H1 (cell line): ENCODE measurements at regions not wholly inside any gene's neighbourhood (a gene's known extent, or its start where the extent isn't known, plus 50 kb on each side); places are given as distances from the start of the nearest gene placed in this dataset.

ENCODE experiments used
- CTCF ChIA-PET: fragments of 300-600 bp; sonication (Branson Sonifier 250); formaldehyde crosslinking; loops from one replicate; lab custom pipeline; 2021; ENCODE audit not compliant: partially characterized antibody; lab: Charles Lee
- POLR2A ChIA-PET: fragments of 300-600 bp; sonication (Branson Sonifier 250); formaldehyde crosslinking; loops from one replicate; lab custom pipeline; 2021; ENCODE audit warnings: inconsistent platforms; ENCODE audit not compliant: partially characterized antibody; lab: Charles Lee
- DNase-seq, 2 experiments: peaks; one replicate each; pipeline versions ENCODE4 v3.0.0 to v3.0.0-alpha.2; 2010 to 2022; ENCODE audit warnings: low spot score in 2 of 2, low read depth in 1 of 2, mixed read lengths in 1 of 2
- FAIRE-seq: peaks from 2 replicates; lab custom pipeline; 2011; peaks lifted over from hg19 to GRCh38; lab: Jason Lieb, UNC
- H2AFZ ChIP-seq: 2 replicates; pipeline ENCODE4 v1.8.1; 2012; ENCODE audit warnings: low read length, inconsistent platforms
- H2AK5ac ChIP-seq: 2 replicates; pipeline ENCODE4 v1.6.1; 2013; ENCODE audit warnings: low read depth, low read length
- H2BK120ac ChIP-seq: replicated peaks from 2 replicates; pipeline ENCODE3; 2013; ENCODE audit warnings: low read depth, low read length, inconsistent platforms
- H2BK12ac ChIP-seq: 2 replicates; pipeline ENCODE4 v1.6.1; 2013; ENCODE audit warnings: low read depth, low read length
- H2BK15ac ChIP-seq: 2 replicates; pipeline ENCODE4 v1.6.1; 2013; ENCODE audit warnings: low read length
- H2BK20ac ChIP-seq: 2 replicates; pipeline ENCODE4 v1.6.1; 2013; ENCODE audit warnings: low read length
- H2BK5ac ChIP-seq: 2 replicates; pipeline ENCODE4 v1.6.1; 2013; ENCODE audit warnings: low read depth, low read length
- H3K14ac ChIP-seq: 2 replicates; pipeline ENCODE4 v1.6.1; 2013; ENCODE audit warnings: inconsistent platforms; ENCODE audit not compliant: insufficient read length
- H3K18ac ChIP-seq: 2 replicates; pipeline ENCODE4 v1.6.1; 2013; ENCODE audit warnings: low read length; ENCODE audit errors: extremely low read depth
- H3K23ac ChIP-seq: 2 replicates; pipeline ENCODE4 v1.6.1; 2013; ENCODE audit warnings: inconsistent platforms; ENCODE audit not compliant: insufficient read length
- H3K23me2 ChIP-seq: 2 replicates; pipeline ENCODE4 v1.6.1; 2013; ENCODE audit warnings: low read depth, low read length
- H3K27ac ChIP-seq: 2 replicates; pipeline ENCODE4 v1.6.1; 2011; ENCODE audit warnings: low read depth, low read length, inconsistent platforms
- H3K27me3 ChIP-seq, 4 experiments: replicated peaks in 1 of 4; 1 replicate in 1 of 4; 2 replicates in 3 of 4; pipeline versions ENCODE4 v1.6.1 to v1.8.1; 2011 to 2013; ENCODE audit warnings: low read length in 3 of 4, mild to moderate bottlenecking in 3 of 4, inconsistent platforms in 2 of 4, mixed read lengths in 2 of 4, moderate library complexity in 1 of 4; ENCODE audit not compliant: control insufficient read depth in 3 of 4, insufficient read depth in 3 of 4; ENCODE audit errors: extremely low read depth in 1 of 4
- H3K36me3 ChIP-seq, 4 experiments: 2 replicates each; pipeline versions ENCODE4 v1.6.1 to v1.8.1; 2011 to 2013; ENCODE audit warnings: mild to moderate bottlenecking in 4 of 4, low read length in 3 of 4, moderate library complexity in 2 of 4, control low read depth in 1 of 4, inconsistent platforms in 1 of 4; ENCODE audit not compliant: insufficient read depth in 4 of 4, control insufficient read depth in 2 of 4
- H3K4ac ChIP-seq: replicated peaks from 2 replicates; pipeline ENCODE3; 2013; ENCODE audit warnings: low read length, low read depth, mixed read lengths, inconsistent platforms; ENCODE audit not compliant: insufficient read length
- H3K4me1 ChIP-seq, 4 experiments: replicated peaks in 1 of 4; 1 replicate in 1 of 4; 2 replicates in 3 of 4; pipeline versions ENCODE4 v1.6.1 to v1.8.1; 2011 to 2013; ENCODE audit warnings: low read length in 3 of 4, inconsistent platforms in 2 of 4, mixed read lengths in 1 of 4; ENCODE audit not compliant: insufficient read depth in 4 of 4, control insufficient read depth in 3 of 4
- H3K4me2 ChIP-seq, 2 experiments: 2 replicates each; pipeline versions ENCODE4 v1.6.1 to v1.8.1; 2011 to 2013; ENCODE audit warnings: low read depth in 2 of 2, low read length in 2 of 2, control low read depth in 1 of 2, inconsistent platforms in 1 of 2, mild to moderate bottlenecking in 1 of 2; ENCODE audit not compliant: insufficient read depth in 1 of 2
- H3K4me3 ChIP-seq, 4 experiments: fragments of 200-600, 300-600 bp in 1 of 4; sonication (generic), shearing (Covaris generic), sonication (Bioruptor Twin) in 1 of 4; 2 replicates each; pipeline versions ENCODE4 v1.5.1 to v1.8.1; 2011 to 2016; ENCODE audit warnings: low read length in 4 of 4, low read depth in 3 of 4, control low read depth in 2 of 4, inconsistent platforms in 2 of 4, mild to moderate bottlenecking in 2 of 4, mixed read lengths in 1 of 4, moderate library complexity in 1 of 4; ENCODE audit not compliant: insufficient read depth in 2 of 4; ENCODE audit errors: extremely low read depth in 1 of 4
- H3K56ac ChIP-seq: replicated peaks from 2 replicates; pipeline ENCODE3; 2013; ENCODE audit warnings: low read depth, mild to moderate bottlenecking, mixed read lengths, low read length, inconsistent platforms; ENCODE audit not compliant: insufficient read length
- H3K79me1 ChIP-seq: 2 replicates; pipeline ENCODE4 v1.6.1; 2013; ENCODE audit warnings: low read depth, low read length, control low read depth
- H3K79me2 ChIP-seq, 2 experiments: 2 replicates each; pipeline versions ENCODE4 v1.6.1 to v1.8.1; 2012 to 2013; ENCODE audit warnings: low read length in 2 of 2, mild to moderate bottlenecking in 2 of 2, inconsistent platforms in 1 of 2; ENCODE audit not compliant: insufficient read depth in 2 of 2, control insufficient read depth in 1 of 2
- H3K9ac ChIP-seq, 4 experiments: replicated peaks in 1 of 4; 1 replicate in 1 of 4; 2 replicates in 3 of 4; pipeline versions ENCODE4 v1.6.1 to v1.8.1; 2011 to 2013; ENCODE audit warnings: low read depth in 3 of 4, low read length in 3 of 4, control low read depth in 2 of 4, mild to moderate bottlenecking in 2 of 4, moderate library complexity in 2 of 4, inconsistent platforms in 1 of 4; ENCODE audit errors: extremely low read depth in 1 of 4
- H3K9me3 ChIP-seq, 2 experiments: 2 replicates each; pipeline versions ENCODE4 v1.6.1 to v1.8.1; 2012 to 2013; ENCODE audit warnings: mild to moderate bottlenecking in 2 of 2, moderate library complexity in 2 of 2, control low read depth in 1 of 2, inconsistent platforms in 1 of 2, low read depth in 1 of 2, low read length in 1 of 2, mixed read lengths in 1 of 2; ENCODE audit not compliant: insufficient read depth in 2 of 2
- H4K20me1 ChIP-seq, 2 experiments: replicated peaks in 1 of 2; 2 replicates each; pipeline versions ENCODE3 to v1.8.1; 2011 to 2013; ENCODE audit warnings: inconsistent platforms in 2 of 2, low read length in 2 of 2, mild to moderate bottlenecking in 1 of 2; ENCODE audit not compliant: insufficient read depth in 2 of 2, control insufficient read depth in 1 of 2
- H4K5ac ChIP-seq: 2 replicates; pipeline ENCODE4 v1.6.1; 2013; ENCODE audit warnings: low read length, low read depth, mixed read lengths, inconsistent platforms; ENCODE audit not compliant: insufficient read length
- H4K8ac ChIP-seq: 2 replicates; pipeline ENCODE4 v1.8.0; 2013; ENCODE audit warnings: mild to moderate bottlenecking, moderate library complexity, low read length, inconsistent platforms; ENCODE audit not compliant: insufficient read depth; ENCODE audit errors: extremely low read depth
- H4K91ac ChIP-seq: replicated peaks from 2 replicates; pipeline ENCODE3; 2013; ENCODE audit warnings: low read length, mixed read lengths, inconsistent platforms; ENCODE audit not compliant: insufficient read length
- BACH1 ChIP-seq: IDR thresholded peaks from 2 replicates; pipeline ENCODE4 v1.6.1; 2012; ENCODE audit warnings: low read length, improper control_type of control experiment
- CBX8 ChIP-seq: fragments of 300-800, 300-1000 bp; sonication (generic); IDR thresholded peaks from 2 replicates; pipeline ENCODE4 v1.7.1; 2016; ENCODE audit warnings: low read depth, low read length, borderline replicate concordance
- CHD2 ChIP-seq: IDR thresholded peaks from 2 replicates; pipeline ENCODE4 v1.6.1; 2012; ENCODE audit warnings: low read length, improper control_type of control experiment
- CTCF ChIP-seq, 3 experiments: IDR thresholded peaks; 1 replicate in 2 of 3; 2 replicates in 1 of 3; pipeline versions ENCODE4 v1.5.1 to v1.6.1; 2011; ENCODE audit warnings: low read length in 3 of 3, mild to moderate bottlenecking in 3 of 3, inconsistent platforms in 2 of 3, low read depth in 1 of 3, moderate library complexity in 1 of 3; ENCODE audit not compliant: insufficient read depth in 1 of 3; ENCODE audit errors: control extremely low read depth in 1 of 3
- KDM5A ChIP-seq: fragments of 200-600 bp; IDR thresholded peaks from 2 replicates; pipeline ENCODE4 v1.7.1; 2012; ENCODE audit warnings: mild to moderate bottlenecking, low read length, inconsistent platforms, mixed read lengths
- MAFK ChIP-seq: IDR thresholded peaks from 2 replicates; pipeline ENCODE4 v1.6.1; 2012; ENCODE audit warnings: low read depth, mild to moderate bottlenecking, improper control_type of control experiment, low read length
- PHF8 ChIP-seq: fragments of 200-600 bp; sonication (generic); conservative IDR thresholded peaks from 2 replicates; pipeline ENCODE4 v1.7.1; 2012; ENCODE audit warnings: low read depth, mild to moderate bottlenecking, inconsistent platforms, low read length, moderate library complexity
- POLR2AphosphoS5 ChIP-seq: IDR thresholded peaks from 2 replicates; pipeline ENCODE4 v1.6.1; 2011; ENCODE audit warnings: low read depth, low read length
- RFX5 ChIP-seq: IDR thresholded peaks from 2 replicates; pipeline ENCODE4 v1.6.1; 2011; ENCODE audit warnings: low read depth, low read length, improper control_type of control experiment, borderline replicate concordance
- RNF2 ChIP-seq: fragments of 200-900, 300-1000 bp; sonication (generic); IDR thresholded peaks from 2 replicates; pipeline ENCODE4 v1.7.1; 2016; ENCODE audit warnings: borderline replicate concordance, low read depth, mild to moderate bottlenecking, antibody characterized with exemption, low read length; ENCODE audit not compliant: poor library complexity, severe bottlenecking; ENCODE audit errors: missing control alignments
- SAP30 ChIP-seq: fragments of 300-600 bp; sonication (generic); IDR thresholded peaks from 2 replicates; pipeline ENCODE4 v1.7.1; 2012; ENCODE audit warnings: low read length, moderate library complexity, mild to moderate bottlenecking, inconsistent platforms; ENCODE audit not compliant: insufficient read depth, insufficient replicate concordance
- SP2 ChIP-seq: IDR thresholded peaks from 2 replicates; pipeline ENCODE4 v1.6.1; 2012; ENCODE audit warnings: mild to moderate bottlenecking, low read length, inconsistent platforms
- TAF7 ChIP-seq: optimal IDR thresholded peaks from 2 replicates; pipeline ENCODE3; 2011; ENCODE audit warnings: low read depth, mild to moderate bottlenecking, inconsistent platforms, low read length, moderate library complexity, borderline replicate concordance
- WGBS, 2 experiments: shearing (Covaris generic) in 1 of 2; methylation state at CpG; one replicate each; pipeline versions ENCODE4 v1.1.6 to v1.1.7; 2013 to 2015; ENCODE audit warnings: low lambda C conversion rate in 2 of 2, mixed read lengths in 2 of 2, inconsistent platforms in 1 of 2, low coverage in 1 of 2, missing lambda C conversion rate in 1 of 2; ENCODE audit not compliant: insufficient replicate concordance in 2 of 2, insufficient coverage in 1 of 2, insufficient read length in 1 of 2; ENCODE audit errors: extremely low coverage in 1 of 2, missing lambda C conversion rate in 1 of 2; 5-methylcytosine and 5-hydroxymethylcytosine counted together

GRCh38 chr6:169048865-169049205, 204.8 kb downstream of the THBS2 start:
- H4K8ac ChIP-seq, result no peak overlapping the region
- no peak overlapping the region for H2AFZ ChIP-seq
- H2BK15ac ChIP-seq, result no peak overlapping the region
- H3K14ac ChIP-seq, result no peak overlapping the region
- ChIA-PET POLR2A (no interaction called here), CTCF (no interaction called here)
- H3K4me2 ChIP-seq, result no peak overlapping the region
- H2BK12ac ChIP-seq, result no peak overlapping the region
- no peak for TF ChIP-seq SAP30
- TF ChIP-seq PHF8, result no peak
- TF ChIP-seq MAFK, result no peak
- no peak for TF ChIP-seq SP2
- no peak for TF ChIP-seq CBX8
- TF ChIP-seq BACH1, result no peak
- TF ChIP-seq RNF2, result no peak
- TF ChIP-seq CHD2, result no peak
- no peak for TF ChIP-seq TAF7
- no peak for TF ChIP-seq CTCF (IDR thresholded peaks at IDR 0.05; ENCODE audit: control extremely low read depth in 1 of 3, insufficient read depth in 1 of 3, low read depth in 1 of 3, low read length in 3 of 3)
- TF ChIP-seq POLR2AphosphoS5, result no peak
- no peak for TF ChIP-seq KDM5A
- no peak for TF ChIP-seq RFX5
- no peak overlapping the region for H2BK120ac ChIP-seq
- no peaks in the 10 kb centered on the region for H3K4me1 ChIP-seq
- no peaks in the 10 kb centered on the region for H3K9me3 ChIP-seq
- no peak overlapping the region for H4K91ac ChIP-seq
- no peak overlapping the region for H3K27ac ChIP-seq
- no peak overlapping the region for H2AK5ac ChIP-seq
- no peak overlapping the region for H3K9ac ChIP-seq
- H3K23me2 ChIP-seq, result no peaks in the 10 kb centered on the region; the same call in 1 of the 2 replicates
- DNase-seq, result no peak
- H3K36me3 ChIP-seq, result no peaks in the 10 kb centered on the region
- H3K79me2 ChIP-seq, result no peaks in the 10 kb centered on the region
- H3K27me3 ChIP-seq, result no peaks in the 10 kb centered on the region
- no peak overlapping the region for H4K5ac ChIP-seq
- no peak overlapping the region for H2BK5ac ChIP-seq
- H2BK20ac ChIP-seq, result no peak overlapping the region
- H3K4me3 ChIP-seq, result no peak overlapping the region
- H3K56ac ChIP-seq, result no peak overlapping the region
- H3K4ac ChIP-seq, result no peak overlapping the region
- no peaks in the 10 kb centered on the region for H4K20me1 ChIP-seq
- 88% methylated on average over 11 of the region's 11 CpGs; no CpG with 5 or more reads in 1 of the 2 experiments for WGBS, 2 experiments
- no peak for FAIRE-seq
- no peak overlapping the region for H3K23ac ChIP-seq
- no peaks in the 10 kb centered on the region for H3K79me1 ChIP-seq
- no peak overlapping the region for H3K18ac ChIP-seq
